Smooth muscle cell (in vitro differentiated cells): ENCODE measurements at regions not wholly inside any gene's neighbourhood (a gene's known extent, or its start where the extent isn't known, plus 50 kb on each side); places are given as distances from the start of the nearest gene placed in this dataset.

Source experiments
- DNase-seq: peaks from one replicate; lab custom pipeline; 2025; ENCODE audit not compliant: unreplicated experiment; lab: John Stamatoyannopoulos, UW
- H2AFZ ChIP-seq: fragments of 200-600 bp; sonication (generic); 2 replicates; pipeline ENCODE4 v1.6.0; 2016; ENCODE audit warnings: antibody characterized with exemption, low read depth, mild to moderate bottlenecking
- H3F3A ChIP-seq: fragments of 200-600 bp; sonication (generic); 2 replicates; pipeline ENCODE4 v1.6.0; 2017; ENCODE audit warnings: antibody characterized with exemption, low read depth
- H3K27ac ChIP-seq: fragments of 200-600 bp; sonication (generic); 2 replicates; pipeline ENCODE4 v1.5.1; 2016; ENCODE audit warnings: low read depth, mild to moderate bottlenecking
- H3K27me3 ChIP-seq: fragments of 200-600 bp; sonication (generic); 2 replicates; pipeline ENCODE4 v1.6.1; 2016; ENCODE audit warnings: low read depth, mild to moderate bottlenecking
- H3K36me3 ChIP-seq: fragments of 200-600 bp; sonication (generic); 2 replicates; pipeline ENCODE4 v1.5.1; 2016; ENCODE audit warnings: low read depth
- H3K4me1 ChIP-seq: fragments of 200-600 bp; sonication (generic); 2 replicates; pipeline ENCODE4 v1.5.1; 2016; ENCODE audit warnings: low read depth
- H3K4me2 ChIP-seq: fragments of 200-600 bp; sonication (generic); 2 replicates; pipeline ENCODE4 v1.6.0; 2016; ENCODE audit warnings: mild to moderate bottlenecking
- H3K4me3 ChIP-seq: fragments of 200-600 bp; sonication (generic); 2 replicates; pipeline ENCODE4 v1.5.1; 2016; ENCODE audit warnings: mild to moderate bottlenecking
- H3K79me2 ChIP-seq: fragments of 200-600 bp; sonication (generic); 2 replicates; pipeline ENCODE4 v1.6.0; 2016; ENCODE audit warnings: low read depth, mild to moderate bottlenecking
- H3K9ac ChIP-seq: fragments of 200-600 bp; sonication (generic); 2 replicates; pipeline ENCODE4 v1.6.0; 2016; ENCODE audit warnings: low read depth
- H3K9me3 ChIP-seq: fragments of 200-600 bp; sonication (generic); replicated peaks from 2 replicates; pipeline ENCODE4 v1.5.1; 2016; ENCODE audit warnings: low read depth
- H4K20me1 ChIP-seq: fragments of 200-600 bp; sonication (generic); 2 replicates; pipeline ENCODE4 v1.6.0; 2016; ENCODE audit warnings: low read depth
- CTCF ChIP-seq: fragments of 200-600 bp; sonication (generic); IDR thresholded peaks from 2 replicates; pipeline ENCODE4 v1.5.1; 2017; ENCODE audit warnings: borderline replicate concordance, mild to moderate bottlenecking, antibody characterized with exemption; ENCODE audit not compliant: insufficient read depth, poor library complexity, severe bottlenecking
- WGBS: methylation state at CpG from one replicate; pipeline ENCODE4 v1.1.7; 2016; ENCODE audit warnings: low lambda C conversion rate; 5-methylcytosine and 5-hydroxymethylcytosine counted together

- Histone ChIP-seq H3F3A (no peaks in the 10 kb centered on the region), H3K36me3 (no peaks in the 10 kb centered on the region), H3K4me2 (no peak overlapping the region), H3K9me3 (no peaks in the 10 kb centered on the region), H3K27ac (no peak overlapping the region), H3K4me3 (no peak overlapping the region), H3K27me3 (peaks cover 28% of the 10 kb centered on the region), H2AFZ (no peak overlapping the region), H4K20me1 (no peaks in the 10 kb centered on the region), H3K9ac (no peak overlapping the region), H3K4me1 (no peaks in the 10 kb centered on the region), H3K79me2 (no peaks in the 10 kb centered on the region)
- WGBS = 89% methylated on average over 5 of the region's 5 CpGs
- TF ChIP-seq CTCF = no peak
- DNase-seq = no peak
These were observed 95.4 kb upstream of the HABP2 start for GRCh38 chr10:113457408-113457807.

- H3K4me2 ChIP-seq = no peak overlapping the region
- no peak overlapping the region for H2AFZ ChIP-seq
- H3F3A ChIP-seq = no peaks in the 10 kb centered on the region
- peaks cover 20% of the 10 kb centered on the region for H3K27me3 ChIP-seq
- no peak for TF ChIP-seq CTCF
- no peaks in the 10 kb centered on the region for H3K4me1 ChIP-seq
- DNase-seq = no peak
- WGBS = 95% methylated on average over 10 of the region's 10 CpGs
- no peaks in the 10 kb centered on the region for H3K79me2 ChIP-seq
- no peaks in the 10 kb centered on the region for H4K20me1 ChIP-seq
- no peaks in the 10 kb centered on the region for H3K9me3 ChIP-seq
- no peaks in the 10 kb centered on the region for H3K36me3 ChIP-seq
- H3K9ac ChIP-seq = no peak overlapping the region
- H3K27ac ChIP-seq = no peak overlapping the region
- H3K4me3 ChIP-seq = no peak overlapping the region
These were observed 94.4 kb upstream of the HABP2 start for GRCh38 chr10:113458451-113458850.

- Histone ChIP-seq H4K20me1 (no peaks in the 10 kb centered on the region), H3K79me2 (no peaks in the 10 kb centered on the region), H3K27ac (no peak overlapping the region), H2AFZ (no peak overlapping the region), H3K4me1 (no peaks in the 10 kb centered on the region), H3K27me3 (peaks cover 16% of the 10 kb centered on the region), H3K9ac (no peak overlapping the region), H3K9me3 (no peaks in the 10 kb centered on the region), H3K4me3 (no peak overlapping the region), H3K36me3 (no peaks in the 10 kb centered on the region), H3K4me2 (no peak overlapping the region), H3F3A (no peaks in the 10 kb centered on the region)
- DNase-seq = no peak
- TF ChIP-seq CTCF = no peak
- 79% methylated on average over 5 of the region's 5 CpGs for WGBS
These were observed 93.9 kb upstream of the HABP2 start for GRCh38 chr10:113458944-113459343.

GRCh38 chr10:113459626-113460280 is 93.1 kb upstream of the HABP2 start:
- H3K79me2 ChIP-seq = no peaks in the 10 kb centered on the region
- WGBS = 79% methylated on average over 8 of the region's 8 CpGs

More at GRCh38 chr10:113459626-113460280, 93.1 kb upstream of the HABP2 start:
- Histone ChIP-seq H3K4me2 (no peak overlapping the region), H3K9me3 (no peaks in the 10 kb centered on the region), H3K36me3 (no peaks in the 10 kb centered on the region), H3K4me3 (no peak overlapping the region), H3K27ac (no peak overlapping the region), H3K9ac (no peak overlapping the region), H3K4me1 (no peaks in the 10 kb centered on the region), H3F3A (no peaks in the 10 kb centered on the region), H3K27me3 (peaks cover 16% of the 10 kb centered on the region), H2AFZ (no peak overlapping the region), H4K20me1 (no peaks in the 10 kb centered on the region)
- no peak for DNase-seq
- no peak for TF ChIP-seq CTCF
